TTC549 (cell line): ENCODE measurements at regions not wholly inside any gene's neighbourhood (a gene's known extent, or its start where the extent isn't known, plus 50 kb on each side); places are given as distances from the start of the nearest gene placed in this dataset.

Source experiments
- FAIRE-seq: peaks from 2 replicates; lab custom pipeline; 2012; peaks lifted over from hg19 to GRCh38; lab: Jason Lieb, UNC

DNA sequence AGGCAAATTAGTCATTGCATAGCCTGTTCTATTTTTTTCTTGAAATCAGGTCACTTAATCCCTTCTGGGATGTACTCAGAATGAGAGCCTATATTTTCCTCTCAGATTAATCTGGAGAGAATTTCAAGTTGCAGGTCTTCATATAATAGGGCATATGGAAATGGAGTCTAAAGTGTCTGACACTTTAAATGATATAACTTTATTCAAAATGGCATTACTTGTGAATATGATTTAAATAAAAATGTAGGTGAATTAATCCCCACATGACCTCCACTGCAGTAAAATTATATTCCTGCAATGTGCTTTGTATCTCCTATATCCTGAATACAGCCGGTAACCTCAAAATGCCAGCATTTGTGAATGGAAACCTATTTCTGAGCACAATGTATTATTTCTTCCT is 172.5 kb upstream of the BTBD3 start:
- no peak for FAIRE-seq

GRCh38 chr20:11748436-11748835 is 169.3 kb upstream of the BTBD3 start:
- no peak for FAIRE-seq

- FAIRE-seq, result no peak
Measured at GRCh38 chr20:11752336-11752735, 165.4 kb upstream of the BTBD3 start.

DNA sequence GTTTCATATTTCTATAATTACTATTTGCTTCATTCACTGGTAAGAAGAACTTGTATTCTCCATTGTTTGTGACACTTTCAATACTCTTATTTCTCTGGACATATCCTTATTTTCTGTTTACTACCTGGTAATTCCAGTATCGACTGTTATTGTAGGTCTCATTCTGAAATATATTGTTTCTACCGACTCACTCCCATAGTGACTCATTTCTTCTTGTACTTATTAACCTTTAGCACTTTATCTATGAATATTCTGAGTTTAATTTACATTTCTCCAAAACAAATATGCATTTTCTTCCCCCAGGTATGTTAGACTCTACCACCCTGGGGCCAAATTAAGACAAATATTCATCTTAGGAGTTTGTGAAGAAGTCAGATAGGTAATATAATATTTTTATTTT is 164.5 kb upstream of the BTBD3 start:
- FAIRE-seq, result no peak

GRCh38 chr20:11754451-11754850 is 163.2 kb upstream of the BTBD3 start:
- FAIRE-seq, result no peak

DNA sequence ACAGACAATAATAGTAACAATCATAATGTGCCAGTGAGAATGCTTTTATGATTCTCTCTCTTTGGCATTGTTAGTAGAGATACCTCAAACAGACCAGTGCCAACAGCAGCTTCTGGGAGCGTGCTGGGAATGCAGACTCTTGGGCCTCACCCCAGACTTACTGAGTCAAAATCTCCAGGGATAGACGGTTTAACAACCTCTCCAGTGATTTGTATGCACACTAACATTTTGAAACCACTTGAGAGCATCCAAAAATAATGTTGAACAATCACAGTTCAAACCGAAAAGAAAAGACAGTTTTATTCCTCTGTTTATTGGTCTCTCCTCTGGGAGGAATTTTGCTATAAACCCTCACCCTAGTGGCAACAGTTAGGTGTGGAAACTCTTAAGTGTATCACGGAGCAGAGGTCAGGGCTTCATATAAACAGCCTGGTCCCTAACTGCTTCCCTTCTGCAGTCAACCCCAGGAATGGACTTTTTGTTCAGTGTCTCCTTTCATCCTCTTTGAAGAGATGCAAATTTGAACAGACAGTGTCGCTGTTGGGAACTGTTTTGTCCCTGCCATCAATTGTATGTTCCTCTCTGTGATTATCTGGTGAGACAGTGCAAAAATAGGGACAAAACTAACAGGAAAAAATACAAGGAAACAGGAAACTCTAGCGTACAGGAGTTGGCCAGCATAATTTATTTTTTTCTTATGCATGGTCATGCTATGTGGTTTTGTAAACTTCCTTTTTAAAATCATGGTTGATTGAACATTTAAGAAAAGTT is 162.4 kb upstream of the BTBD3 start:
- no peak for FAIRE-seq

DNA sequence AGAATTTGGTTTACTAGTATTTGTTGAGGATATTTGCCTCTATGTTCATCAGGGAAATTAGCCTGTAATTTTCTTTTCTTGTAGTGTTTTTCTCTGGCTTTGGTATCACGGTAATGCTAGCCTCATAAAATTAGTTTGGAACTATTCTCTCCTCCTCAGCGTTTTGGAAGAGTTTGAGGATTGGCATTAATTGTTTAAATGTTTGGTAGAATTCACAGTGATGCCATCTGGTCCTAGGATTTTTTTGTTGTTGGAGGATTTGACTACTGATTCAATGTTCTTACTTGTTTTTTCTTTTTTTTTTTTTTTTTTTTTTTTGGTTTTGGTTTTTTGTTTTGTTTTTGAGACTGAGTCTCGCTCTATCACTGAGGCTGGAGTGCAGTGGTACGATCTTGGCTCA is 156.2 kb upstream of the BTBD3 start:
- FAIRE-seq, result no peak

- FAIRE-seq, result no peak
Measured at GRCh38 chr20:11766961-11767360, 150.7 kb upstream of the BTBD3 start.

DNA sequence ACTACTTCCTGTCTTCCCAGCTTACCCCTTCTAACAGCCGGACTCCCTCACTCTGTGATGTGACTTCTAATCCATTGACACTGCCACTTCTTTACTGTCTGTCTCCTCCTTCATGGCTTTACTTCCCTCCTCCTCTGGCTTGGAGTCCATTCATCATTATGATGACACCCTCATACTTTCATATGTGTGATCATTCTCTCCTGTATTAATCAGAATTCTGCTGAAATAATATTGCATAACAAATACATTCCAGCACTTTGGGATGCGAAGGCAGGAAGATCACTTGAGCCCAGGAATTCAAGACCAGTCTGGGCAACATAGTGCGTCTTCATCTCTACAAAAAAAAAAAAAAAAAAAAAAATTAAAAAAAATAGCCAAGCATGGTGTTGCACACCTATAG is 147.9 kb upstream of the BTBD3 start:
- FAIRE-seq, result no peak

DNA sequence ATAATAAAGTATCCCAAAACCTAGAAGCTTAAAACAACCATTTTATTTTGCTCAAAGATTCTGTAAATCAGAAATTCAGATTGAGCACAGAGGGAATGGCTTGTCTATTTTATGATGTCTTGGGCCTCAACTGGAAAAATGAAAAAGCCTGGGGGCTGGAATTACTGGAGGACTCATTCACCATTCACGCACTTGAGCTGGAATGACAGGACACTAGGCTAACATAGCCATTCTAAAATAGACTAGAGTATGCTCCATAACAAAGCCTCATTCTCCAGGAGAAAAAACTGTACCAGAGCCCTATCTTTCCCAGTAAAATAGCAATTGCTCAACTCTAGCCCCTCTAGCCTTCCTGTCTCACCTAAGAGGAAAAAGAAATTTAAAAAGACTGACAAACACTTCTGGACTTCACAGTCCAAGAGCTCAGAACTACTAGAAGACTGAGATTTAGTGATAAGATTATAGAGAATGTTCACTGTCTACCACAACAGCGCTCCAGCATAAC is 145.4 kb upstream of the BTBD3 start:
- FAIRE-seq, result no peak

DNA sequence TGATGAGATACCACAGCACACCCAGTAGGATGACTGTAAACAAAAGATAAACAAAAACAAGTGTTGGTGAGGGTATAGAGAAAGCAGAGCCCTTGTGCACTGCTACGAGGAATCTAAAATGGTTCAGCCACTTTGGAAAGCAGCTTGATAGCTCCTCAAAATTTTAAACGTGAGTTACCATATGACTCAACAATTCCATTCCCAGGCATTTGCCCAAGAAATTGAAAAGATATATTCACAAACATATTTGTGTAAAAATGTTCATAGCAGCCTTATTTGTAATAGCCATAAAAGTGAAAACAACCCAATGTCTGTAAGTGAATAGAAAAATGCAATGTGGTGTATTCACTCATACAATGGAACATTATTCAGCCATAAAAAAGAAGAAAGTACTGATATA is 141.0 kb upstream of the BTBD3 start:
- FAIRE-seq, result no peak

DNA sequence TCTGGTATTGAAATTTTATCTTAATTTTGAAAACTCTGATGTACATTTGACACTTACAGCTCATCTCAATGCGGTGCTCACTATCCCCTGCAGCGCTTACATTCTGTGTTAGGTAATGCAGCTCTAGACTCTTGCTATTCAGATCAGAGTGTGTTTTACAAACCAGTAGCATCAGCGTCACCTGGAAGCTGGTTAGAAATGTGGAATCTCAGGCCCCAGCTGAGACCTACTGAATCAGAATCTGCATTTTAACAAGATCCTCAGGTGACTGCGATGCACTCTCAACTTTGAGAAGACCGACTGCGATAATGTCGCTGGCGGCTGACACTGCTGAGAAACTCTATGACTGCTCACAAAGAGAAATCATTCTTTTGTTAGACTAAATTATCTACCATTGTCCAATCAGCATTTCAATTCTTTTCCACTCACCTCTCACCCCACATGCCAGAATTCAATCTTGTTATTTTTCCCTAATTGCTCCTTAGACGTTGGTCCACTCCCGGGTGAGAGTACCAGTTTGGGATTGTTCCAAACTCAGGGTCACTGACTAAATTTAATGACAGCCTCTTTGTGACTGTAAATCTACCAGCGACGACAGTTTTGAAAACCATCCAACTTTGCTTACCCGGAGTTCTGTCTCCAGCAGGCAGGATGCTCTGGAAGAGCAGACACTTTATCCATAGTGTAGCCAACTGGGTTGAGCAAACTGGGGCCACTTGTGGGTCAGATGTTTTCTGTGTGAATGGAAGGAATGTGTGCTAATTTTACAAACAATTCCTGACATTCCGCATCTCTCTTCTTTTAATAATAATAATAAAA is 140.1 kb upstream of the BTBD3 start:
- no peak for FAIRE-seq

GRCh38 chr20:11778206-11778570 is 139.5 kb upstream of the BTBD3 start:
- no peak for FAIRE-seq

- FAIRE-seq, result no peak
Measured at GRCh38 chr20:11780765-11781369, 136.8 kb upstream of the BTBD3 start.

DNA sequence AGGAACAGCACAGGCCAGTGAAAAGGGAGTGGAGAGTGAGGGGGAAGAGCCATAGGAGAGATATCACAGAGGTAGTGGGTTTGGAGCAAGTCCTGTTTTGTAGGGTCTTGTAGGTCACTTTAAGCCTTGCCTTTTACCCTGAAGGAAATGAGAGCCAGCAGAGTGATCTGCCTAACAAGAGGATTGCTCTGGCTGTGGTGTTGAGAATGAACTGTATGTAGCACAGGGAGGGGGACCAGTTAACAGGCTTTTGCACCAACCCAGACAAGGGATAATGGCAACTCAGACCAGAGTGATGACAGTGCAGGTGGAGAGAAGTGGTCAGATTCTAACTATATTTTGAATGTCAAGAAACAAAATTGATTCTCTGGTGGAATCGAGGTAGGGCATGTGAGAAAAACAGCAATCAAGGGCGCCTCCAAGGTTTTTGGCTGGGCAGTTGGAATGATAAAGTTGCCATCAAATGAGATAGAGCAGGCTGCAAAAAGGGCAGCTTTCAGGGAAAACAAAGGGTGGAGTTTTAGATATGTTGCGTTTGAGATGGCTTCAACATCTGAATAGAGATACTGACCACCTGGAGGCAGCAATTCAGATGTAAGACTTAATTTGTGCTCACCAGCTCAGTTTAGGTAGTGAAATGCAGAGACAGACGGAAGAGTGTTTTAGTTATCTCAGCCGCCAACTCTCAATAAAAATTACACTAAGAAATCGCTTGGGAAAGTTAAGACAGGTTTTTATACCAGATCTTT is 134.4 kb upstream of the BTBD3 start:
- no peak for FAIRE-seq

DNA sequence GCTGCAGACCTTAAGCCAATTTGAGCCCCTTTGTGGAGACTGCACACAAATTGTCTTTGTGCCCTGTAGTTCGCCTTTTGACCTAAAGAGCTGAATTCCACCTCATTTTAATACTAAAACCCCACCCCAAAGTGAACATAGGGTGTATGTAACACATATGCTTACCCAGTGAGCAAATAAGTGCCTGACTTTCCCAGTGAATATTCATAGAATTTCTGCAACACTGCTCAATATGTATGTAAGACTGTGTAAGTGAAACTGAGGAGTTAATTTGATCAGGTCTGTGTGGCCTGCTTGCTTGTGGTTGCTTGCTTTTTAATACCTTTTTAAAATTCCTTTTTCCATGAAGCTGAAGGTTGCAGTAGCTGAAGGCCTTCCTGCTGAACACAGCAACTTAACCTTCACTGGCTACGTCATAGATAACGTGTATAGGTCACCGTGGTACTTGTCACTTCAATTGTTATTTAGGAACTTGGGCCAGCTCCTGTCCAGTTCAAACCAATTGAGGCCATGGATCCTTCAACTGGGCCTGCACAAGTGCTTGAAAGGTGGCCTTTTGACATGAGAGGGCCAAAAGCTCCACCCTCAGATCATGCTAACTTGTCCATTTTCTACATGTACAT is 131.7 kb upstream of the BTBD3 start:
- FAIRE-seq, result no peak

DNA sequence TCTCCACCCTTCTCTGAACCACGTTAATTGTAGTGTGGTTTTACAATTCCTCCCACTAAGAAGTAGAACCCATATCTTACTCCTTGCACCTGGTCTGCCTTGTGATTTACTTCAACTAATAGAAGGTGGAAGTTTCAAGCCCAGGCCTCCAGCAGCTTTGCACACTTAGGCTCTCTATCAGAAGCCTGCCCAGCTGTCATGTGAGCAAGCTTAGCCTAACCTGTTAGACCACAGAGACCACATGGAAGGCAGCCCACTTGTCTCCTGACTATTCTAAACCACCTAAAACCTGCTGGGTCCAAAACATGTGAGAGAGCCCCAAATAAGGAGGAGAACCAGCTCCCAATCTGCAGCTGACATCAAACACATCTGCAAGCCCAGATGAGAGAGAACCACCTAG is 127.6 kb upstream of the BTBD3 start:
- FAIRE-seq, result no peak

DNA sequence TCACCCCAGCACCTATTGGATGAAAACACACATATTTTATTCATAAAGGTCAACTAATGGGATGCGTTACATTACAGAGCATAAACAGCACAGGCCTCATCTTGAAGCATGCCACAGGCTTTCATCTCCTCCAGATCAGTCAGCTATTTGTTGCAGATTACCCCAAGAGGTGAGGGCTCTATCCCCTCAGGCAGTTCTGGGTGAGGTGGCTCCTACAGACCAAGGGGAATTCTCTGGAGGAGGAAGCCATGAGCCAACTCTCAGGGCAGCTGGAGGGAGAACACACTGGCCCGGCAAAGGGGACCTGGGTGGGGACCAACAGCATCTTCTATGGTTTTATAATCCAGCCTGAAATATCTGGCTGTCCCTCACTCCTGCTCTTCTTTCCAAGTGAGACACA is 126.4 kb upstream of the BTBD3 start:
- FAIRE-seq, result no peak

DNA sequence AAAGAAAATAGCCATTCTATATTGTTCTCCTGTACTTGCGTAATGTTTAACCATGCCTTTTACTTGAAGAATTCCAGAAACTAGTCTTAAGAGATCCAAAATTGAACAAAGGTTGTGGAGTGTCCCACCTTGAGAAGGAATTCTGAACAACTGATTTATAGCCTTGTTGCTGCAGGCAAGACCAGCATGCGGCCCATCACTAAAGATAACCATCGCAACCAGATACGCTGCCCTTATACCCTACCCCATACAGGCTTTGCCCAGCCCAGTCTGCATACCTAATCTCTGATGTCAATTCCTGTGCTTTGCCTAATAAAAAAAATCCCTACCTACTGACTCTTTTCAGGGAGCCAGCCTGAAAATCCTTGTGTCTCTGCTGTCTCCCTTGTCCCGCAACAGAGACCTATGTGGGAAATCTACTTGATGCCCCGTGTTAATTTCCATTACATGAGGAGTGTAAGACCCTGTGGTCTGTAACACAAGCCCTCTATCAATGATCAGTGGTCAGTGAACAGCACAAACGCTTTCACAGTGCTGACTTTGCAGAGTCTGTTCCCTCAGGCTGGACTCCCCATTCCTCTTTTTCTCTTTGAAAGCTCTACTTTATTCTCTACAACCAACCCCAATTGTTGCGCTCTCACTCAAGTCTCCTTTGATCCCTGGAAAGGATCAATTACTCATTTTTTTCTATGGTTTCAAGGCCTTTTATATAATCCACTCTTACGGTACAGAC is 125.7 kb upstream of the BTBD3 start:
- no peak for FAIRE-seq

GRCh38 chr20:11792568-11792953 is 125.1 kb upstream of the BTBD3 start:
- no peak for FAIRE-seq

DNA sequence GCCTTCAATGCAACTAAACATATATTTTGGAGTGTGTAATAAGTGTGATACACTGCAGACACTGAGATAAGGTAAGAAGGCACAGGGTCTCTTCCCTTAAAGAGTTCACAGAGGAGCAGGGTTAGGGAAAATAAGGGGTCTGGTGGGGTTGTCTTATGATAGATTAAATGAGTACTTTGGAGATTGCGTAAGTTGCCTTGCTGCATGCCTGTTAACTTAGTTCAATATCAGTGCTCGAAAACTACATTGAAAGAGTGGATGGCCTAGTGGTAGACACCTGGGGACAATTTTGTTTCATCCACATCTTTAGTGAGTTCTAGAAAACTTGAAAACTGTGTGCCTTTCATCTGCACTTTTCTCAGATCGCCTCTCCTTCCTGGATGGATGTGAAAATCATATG is 123.2 kb upstream of the BTBD3 start:
- no peak for FAIRE-seq
